ENCODE measurements at regions not wholly inside any gene's neighbourhood (a gene's known extent, or its start where the extent isn't known, plus 50 kb on each side); places are given as distances from the start of the nearest gene placed in this dataset.

DNA sequence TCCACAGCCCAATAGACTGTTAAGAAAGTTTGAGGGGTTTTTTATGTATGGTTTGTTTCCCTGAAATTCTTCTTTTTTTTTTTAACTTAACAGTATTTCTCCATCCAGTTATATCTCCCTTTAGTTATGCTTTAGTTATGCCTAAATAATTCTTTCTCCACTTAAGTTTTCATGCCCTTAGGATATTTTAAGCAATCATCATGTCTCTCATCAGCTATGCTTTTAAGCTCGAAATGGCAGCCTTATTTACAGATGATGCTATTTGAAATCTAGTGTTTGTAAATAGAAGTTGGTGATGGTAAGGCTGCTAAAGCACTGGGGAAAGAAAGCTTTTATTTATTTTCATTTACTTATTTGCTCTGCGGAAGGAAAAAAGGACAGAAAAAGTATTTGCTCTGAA is 439.3 kb downstream of the TFAP2B start:
- 50 to 72% (median 65%) methylated on average over 2 of the region's 2 CpGs for WGBS, 4 donors
- intact Hi-C loops (cut with DNase I) = no loop called here
- no peak for ATAC-seq

DNA sequence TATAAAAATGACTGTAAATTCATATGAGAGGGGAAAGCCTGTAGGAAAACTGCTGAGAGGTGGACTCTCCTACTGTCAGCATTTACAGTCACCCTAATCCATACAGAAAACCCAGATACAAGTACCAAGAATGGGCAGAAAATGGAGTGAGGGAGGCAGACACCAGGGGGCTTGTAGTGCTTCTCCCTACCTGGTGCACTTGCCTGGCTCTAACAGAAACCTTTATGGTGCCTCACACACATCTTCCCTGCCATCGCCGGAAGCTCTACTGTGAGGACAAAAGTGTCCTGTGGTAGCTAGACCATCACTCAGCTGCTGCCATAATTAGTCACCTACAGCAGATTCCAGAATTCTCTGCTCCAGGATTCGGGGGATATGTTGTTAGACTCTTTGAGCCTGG is 441.3 kb downstream of the TFAP2B start:
- H3K4me1 ChIP-seq = peaks cover 0 to 3% (median 0%) of the 10 kb centered on the region in 12 donors
- no peak for ATAC-seq
- H3K27me3 ChIP-seq = no peaks in the 10 kb centered on the region
- TF ChIP-seq, protein P1, sequence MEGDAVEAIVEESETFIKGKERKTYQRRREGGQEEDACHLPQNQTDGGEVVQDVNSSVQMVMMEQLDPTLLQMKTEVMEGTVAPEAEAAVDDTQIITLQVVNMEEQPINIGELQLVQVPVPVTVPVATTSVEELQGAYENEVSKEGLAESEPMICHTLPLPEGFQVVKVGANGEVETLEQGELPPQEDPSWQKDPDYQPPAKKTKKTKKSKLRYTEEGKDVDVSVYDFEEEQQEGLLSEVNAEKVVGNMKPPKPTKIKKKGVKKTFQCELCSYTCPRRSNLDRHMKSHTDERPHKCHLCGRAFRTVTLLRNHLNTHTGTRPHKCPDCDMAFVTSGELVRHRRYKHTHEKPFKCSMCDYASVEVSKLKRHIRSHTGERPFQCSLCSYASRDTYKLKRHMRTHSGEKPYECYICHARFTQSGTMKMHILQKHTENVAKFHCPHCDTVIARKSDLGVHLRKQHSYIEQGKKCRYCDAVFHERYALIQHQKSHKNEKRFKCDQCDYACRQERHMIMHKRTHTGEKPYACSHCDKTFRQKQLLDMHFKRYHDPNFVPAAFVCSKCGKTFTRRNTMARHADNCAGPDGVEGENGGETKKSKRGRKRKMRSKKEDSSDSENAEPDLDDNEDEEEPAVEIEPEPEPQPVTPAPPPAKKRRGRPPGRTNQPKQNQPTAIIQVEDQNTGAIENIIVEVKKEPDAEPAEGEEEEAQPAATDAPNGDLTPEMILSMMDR (IDR thresholded peaks at IDR 0.05) = no peak
- no peak for TF ChIP-seq POLR2A (IDR thresholded peaks at IDR 0.05)
- no peak for DNase-seq
- H3K36me3 ChIP-seq = no peaks in the 10 kb centered on the region
- intact Hi-C loops (cut with DNase I) = no loop called here
- no peak overlapping the region for H3K4me3 ChIP-seq
- H3K27ac ChIP-seq = no peak overlapping the region
- H3K9me3 ChIP-seq = no peaks in the 10 kb centered on the region
- 64 to 82% (median 76%) methylated on average over 3 of the region's 3 CpGs for WGBS, 4 donors

More for the DNA sequence above, 439.3 kb downstream of the TFAP2B start:
- no peaks in the 10 kb centered on the region for H3K9me3 ChIP-seq
- H3K4me1 ChIP-seq = no peaks in the 10 kb centered on the region
- no peaks in the 10 kb centered on the region for H3K36me3 ChIP-seq
- no peak overlapping the region for H3K27ac ChIP-seq
- DNase-seq = no peak
- H3K4me3 ChIP-seq = no peak overlapping the region
- no peak for TF ChIP-seq POLR2A (IDR thresholded peaks at IDR 0.05)
- TF ChIP-seq, protein P1 (IDR thresholded peaks at IDR 0.05) = no peak
- no peaks in the 10 kb centered on the region for H3K27me3 ChIP-seq

DNA sequence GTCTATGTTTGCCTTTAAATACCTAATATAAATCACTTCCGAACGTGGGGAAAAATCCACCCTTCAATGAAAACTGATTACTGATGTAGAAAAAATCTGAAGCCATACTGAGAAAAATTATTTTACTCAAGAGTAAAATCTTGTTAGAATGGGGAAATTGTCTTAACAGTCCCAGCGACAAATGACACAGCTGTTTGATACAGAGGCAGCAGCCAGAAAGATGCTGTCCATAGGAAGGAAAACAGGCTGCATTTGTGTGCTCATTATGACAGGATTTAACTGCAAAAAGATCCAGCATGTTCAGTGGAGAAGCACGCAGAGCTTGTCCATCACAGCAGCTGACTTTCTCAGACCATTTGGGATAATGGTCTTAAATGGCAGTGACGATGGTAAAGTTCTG is 443.0 kb downstream of the TFAP2B start:
- H3K4me1 ChIP-seq = peaks cover 0 to 7% (median 0%) of the 10 kb centered on the region in 12 donors
- DNase-seq = no peak
- intact Hi-C loops (cut with DNase I) = no loop called here
- H3K27ac ChIP-seq = no peak overlapping the region
- H3K36me3 ChIP-seq = no peaks in the 10 kb centered on the region
- H3K9me3 ChIP-seq = no peaks in the 10 kb centered on the region
- ATAC-seq = no peak
- 55 to 72% (median 65%) methylated on average over 5 of the region's 5 CpGs for WGBS, 4 donors
- H3K4me3 ChIP-seq = no peak overlapping the region
- no peak for TF ChIP-seq POLR2A (IDR thresholded peaks at IDR 0.05)
- TF ChIP-seq, protein P1 (IDR thresholded peaks at IDR 0.05) = no peak
- no peaks in the 10 kb centered on the region for H3K27me3 ChIP-seq

DNA sequence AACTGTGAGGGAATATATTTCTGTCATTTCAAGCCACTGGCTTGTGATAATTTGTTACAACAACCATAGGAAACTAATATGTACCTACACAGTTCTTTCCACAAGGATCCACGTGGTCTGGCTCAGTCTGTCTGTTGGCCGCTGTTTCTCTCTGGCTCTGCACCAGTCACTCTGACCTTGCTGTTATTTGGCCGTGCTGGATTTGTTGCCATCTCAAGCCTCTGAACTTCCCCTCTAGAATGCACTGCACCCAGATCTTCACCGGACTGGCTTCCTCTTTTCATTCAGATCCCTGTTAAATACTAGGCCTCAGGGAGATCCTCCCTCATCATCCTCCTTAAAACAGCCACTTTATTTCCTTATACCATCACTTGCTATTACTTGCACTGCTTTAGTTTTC is 446.8 kb downstream of the TFAP2B start:
- no peak overlapping the region for H3K4me3 ChIP-seq
- 42 to 59% (median 48%) methylated on average over 3 to 4 of the region's 4 CpGs for WGBS, 4 donors
- peak overlapping the region in 1 of 12 donors; percentile 24 for H3K27ac ChIP-seq
- H3K4me1 ChIP-seq = peaks cover 0 to 7% (median 0%) of the 10 kb centered on the region in 12 donors
- H3K9me3 ChIP-seq = no peaks in the 10 kb centered on the region
- DNase-seq (peak in 2 of 5 donors; percentile 22 to 27), ATAC-seq (peak in 2 of 4 donors; percentile 48 to 54)
- intact Hi-C loops (cut with DNase I) = no loop called here
- no peaks in the 10 kb centered on the region for H3K27me3 ChIP-seq
- no peaks in the 10 kb centered on the region for H3K36me3 ChIP-seq
- TF ChIP-seq, protein P1 (IDR thresholded peaks at IDR 0.05) = no peak
- TF ChIP-seq POLR2A (IDR thresholded peaks at IDR 0.05) = no peak

Data from heart left ventricle (tissue), 16 donors.